ENCODE measurements at regions not wholly inside any gene's neighbourhood (a gene's known extent, or its start where the extent isn't known, plus 50 kb on each side); places are given as distances from the start of the nearest gene placed in this dataset.

- Histone ChIP-seq H3K4me3 (ENCODE audit: low read length) (no peak overlapping the region), H3K4me1 (ENCODE audit: insufficient read depth, low read length) (no peaks in the 10 kb centered on the region), H3K27ac (ENCODE audit: low read depth in 1 of 2, low read length in 2 of 2) (no peak overlapping the region), H3K36me3 (ENCODE audit: insufficient read depth, low read length) (no peaks in the 10 kb centered on the region), H3K9me3 (ENCODE audit: control insufficient read depth in 1 of 2, insufficient read depth in 1 of 2, low read length in 2 of 2) (no peaks in the 10 kb centered on the region), H3K27me3 (ENCODE audit: control insufficient read depth in 1 of 2, insufficient read depth in 2 of 2, low read length in 2 of 2) (no peaks in the 10 kb centered on the region)
- Mint-ChIP-seq H3K9me3 (no peaks in the 10 kb centered on the region), H3K27ac (no peak overlapping the region), H3K4me1 (ENCODE audit: low read depth) (no peaks in the 10 kb centered on the region), H3K36me3 (ENCODE audit: low read depth) (no peaks in the 10 kb centered on the region), H3K27me3 (no peaks in the 10 kb centered on the region), H3K4me3 (no peak overlapping the region)
- ATAC-seq (ENCODE audit: poor library complexity) (no peak), DNase-seq (no peak)
- TF ChIP-seq CTCF (IDR thresholded peaks at IDR 0.05): no peak
- CTCF ChIA-PET: no interaction called here
- intact Hi-C loops (cut with DNase I, micrococcal nuclease): no loop called here
- POLR2A ChIA-PET: no interaction called here
These were observed 142.8 kb downstream of the PJA1 start for GRCh38 chrX:69022430-69022829.

DNA sequence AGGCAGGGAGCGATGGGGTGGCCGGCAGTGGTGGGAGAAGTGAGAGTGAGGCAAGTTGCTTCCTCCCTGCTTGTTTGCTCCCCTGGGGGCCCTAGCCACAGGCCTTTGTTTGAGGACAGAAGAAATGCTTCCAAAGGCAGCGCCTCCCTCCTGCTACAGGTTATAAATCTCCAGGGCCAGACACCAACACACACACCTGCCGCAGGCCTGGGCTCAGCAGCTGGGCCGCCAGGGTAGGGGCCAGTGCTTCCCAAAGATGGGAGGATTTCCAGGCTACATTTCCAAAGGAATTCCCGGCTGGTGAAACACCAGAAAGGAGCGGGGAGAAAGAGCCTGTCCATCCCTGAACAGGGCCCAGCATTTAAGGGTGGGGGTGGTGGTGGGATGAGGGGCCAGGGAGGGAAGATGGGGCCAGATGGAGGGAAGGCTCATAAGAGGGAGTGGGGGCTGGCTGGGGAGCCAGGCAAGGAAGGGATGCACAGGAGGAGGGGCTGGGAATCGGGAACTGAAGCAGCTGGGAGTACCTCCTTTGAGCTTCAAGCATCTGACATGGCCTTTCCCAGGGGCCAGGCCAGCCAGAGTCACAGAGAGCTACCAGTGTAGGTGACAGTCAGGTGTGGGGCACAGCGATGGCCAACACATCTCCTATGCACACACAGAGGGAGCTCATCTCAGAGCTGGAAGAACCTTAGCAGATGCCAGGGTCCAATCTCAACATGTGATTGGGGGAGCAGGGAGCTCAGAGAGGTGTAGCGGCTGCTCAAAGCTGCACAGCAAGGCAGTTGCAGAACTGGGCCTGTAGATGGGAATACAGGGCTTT is 143.9 kb downstream of the PJA1 start:
- intact Hi-C loops (cut with DNase I, micrococcal nuclease): no loop called here
- Mint-ChIP-seq H3K36me3 (ENCODE audit: low read depth) (no peaks in the 10 kb centered on the region), H3K27me3 (no peaks in the 10 kb centered on the region), H3K9me3 (no peaks in the 10 kb centered on the region), H3K4me3 (no peak overlapping the region), H3K27ac (no peak overlapping the region), H3K4me1 (ENCODE audit: low read depth) (no peaks in the 10 kb centered on the region)
- no peak for ATAC-seq (ENCODE audit: poor library complexity)
- H3K4me3 ChIP-seq (ENCODE audit: low read length): no peak overlapping the region
- ChIA-PET POLR2A (no interaction called here), CTCF (interaction anchor here (0.7 kb wide), 1 partner anchor 42 kb away, joined by 3 read pairs; no protein-coding TSS in a partner anchor)
- no peaks in the 10 kb centered on the region for H3K36me3 ChIP-seq (ENCODE audit: insufficient read depth, low read length)
- no peaks in the 10 kb centered on the region for H3K4me1 ChIP-seq (ENCODE audit: insufficient read depth, low read length)
- no peaks in the 10 kb centered on the region for H3K27me3 ChIP-seq (ENCODE audit: control insufficient read depth in 1 of 2, insufficient read depth in 2 of 2, low read length in 2 of 2)
- no peak for TF ChIP-seq CTCF (IDR thresholded peaks at IDR 0.05)
- DNase-seq: no peak
- no peaks in the 10 kb centered on the region for H3K9me3 ChIP-seq (ENCODE audit: control insufficient read depth in 1 of 2, insufficient read depth in 1 of 2, low read length in 2 of 2)
- no peak overlapping the region for H3K27ac ChIP-seq (ENCODE audit: low read depth in 1 of 2, low read length in 2 of 2)

GRCh38 chrX:69020316-69020715 is 144.9 kb downstream of the PJA1 start:
- H3K27me3 ChIP-seq (ENCODE audit: control insufficient read depth in 1 of 2, insufficient read depth in 2 of 2, low read length in 2 of 2): no peaks in the 10 kb centered on the region
- no peak for TF ChIP-seq CTCF (IDR thresholded peaks at IDR 0.05)
- Mint-ChIP-seq H3K4me1 (ENCODE audit: low read depth) (no peaks in the 10 kb centered on the region), H3K4me3 (no peak overlapping the region), H3K27ac (no peak overlapping the region), H3K27me3 (no peaks in the 10 kb centered on the region), H3K9me3 (no peaks in the 10 kb centered on the region), H3K36me3 (ENCODE audit: low read depth) (no peaks in the 10 kb centered on the region)
- no peak for DNase-seq
- no peaks in the 10 kb centered on the region for H3K36me3 ChIP-seq (ENCODE audit: insufficient read depth, low read length)
- H3K4me1 ChIP-seq (ENCODE audit: insufficient read depth, low read length): no peaks in the 10 kb centered on the region
- CTCF ChIA-PET: no interaction called here
- intact Hi-C loops (cut with DNase I, micrococcal nuclease): no loop called here
- ATAC-seq (ENCODE audit: poor library complexity): no peak
- POLR2A ChIA-PET: no interaction called here
- H3K4me3 ChIP-seq (ENCODE audit: low read length): no peak overlapping the region
- no peak overlapping the region for H3K27ac ChIP-seq (ENCODE audit: low read depth in 1 of 2, low read length in 2 of 2)
- no peaks in the 10 kb centered on the region for H3K9me3 ChIP-seq (ENCODE audit: control insufficient read depth in 1 of 2, insufficient read depth in 1 of 2, low read length in 2 of 2)
